ENCODE measurements at regions not wholly inside any gene's neighbourhood (a gene's known extent, or its start where the extent isn't known, plus 50 kb on each side); places are given as distances from the start of the nearest gene placed in this dataset.

DNA sequence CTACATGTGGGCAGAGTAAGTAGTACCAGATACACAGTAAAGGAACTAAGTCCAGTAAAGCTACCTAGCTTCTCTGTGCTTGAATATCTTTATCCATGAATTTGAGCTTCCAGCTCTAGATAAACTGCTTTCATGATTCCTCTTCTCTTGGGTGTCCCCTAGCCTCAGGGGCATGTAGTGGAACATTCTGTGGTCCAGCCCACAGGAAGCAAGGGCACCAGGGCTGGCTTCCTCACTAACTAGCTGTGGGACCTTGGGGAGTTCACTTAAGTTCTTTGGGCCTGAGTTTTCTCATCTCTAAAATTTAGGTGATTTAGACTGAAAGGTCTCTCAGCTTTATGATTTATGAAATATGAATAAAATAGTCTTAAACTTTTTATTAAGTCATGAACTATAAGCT lies 185.7 kb downstream of the KATNAL1 start:
- H3K79me2 ChIP-seq (ENCODE audit: control insufficient read depth, insufficient read depth, low read length) = no peaks in the 10 kb centered on the region
- H3K9me1 ChIP-seq (replicated peaks; ENCODE audit: control insufficient read depth, extremely low read depth, insufficient read depth, low read length) = no peaks in the 10 kb centered on the region
- no peaks in the 10 kb centered on the region for H3K9me3 ChIP-seq (replicated peaks; ENCODE audit: control insufficient read depth, insufficient read depth, low read length)
- intact Hi-C loops (cut with micrococcal nuclease) (no loop called here), dilution Hi-C loops (cut with MboI; ENCODE audit: extremely low pct_ligation_motif_present, low sequenced_read_pairs) (no loop called here)
- H3K9ac ChIP-seq (replicated peaks; ENCODE audit: extremely low read depth, insufficient read depth, low read length) = no peak overlapping the region
- POLR2A ChIA-PET = no interaction called here
- H3K27ac ChIP-seq (ENCODE audit: insufficient read depth, low read depth, low read length) = no peak overlapping the region
- no peaks in the 10 kb centered on the region for H3K4me1 ChIP-seq (ENCODE audit: control insufficient read depth, extremely low read depth, insufficient read depth, low read length)
- H3K4me3 ChIP-seq (replicated peaks in 1 of 3; ENCODE audit: insufficient read depth in 1 of 3, low read depth in 1 of 3, low read length in 3 of 3) = no peak overlapping the region
- FAIRE-seq (no peak), DNase-seq (ENCODE audit: low read depth, low spot score) (no peak)
- H2AFZ ChIP-seq (ENCODE audit: low read depth, low read length) = no peak overlapping the region
- CTCF ChIA-PET = interaction anchor here (1.2 to 4.3 kb wide), 3 partner anchors 9 to 350 kb away, joined by 5 to 42 read pairs (median 8); no protein-coding TSS in a partner anchor
- no peak overlapping the region for H3K4me2 ChIP-seq (ENCODE audit: insufficient read depth, low read length)
- no peak for TF ChIP-seq JUN (IDR thresholded peaks at IDR 0.05; ENCODE audit: borderline replicate concordance, insufficient read depth, insufficient read length, low read depth)
- TF ChIP-seq EZH2 (IDR thresholded peaks at IDR 0.05; ENCODE audit: borderline replicate concordance, low read depth, low read length, severe bottlenecking) = no peak
- no peak for TF ChIP-seq GATA2 (IDR thresholded peaks at IDR 0.05; ENCODE audit: insufficient read depth, insufficient read length, low read depth, low read length)
- TF ChIP-seq, protein P1, sequence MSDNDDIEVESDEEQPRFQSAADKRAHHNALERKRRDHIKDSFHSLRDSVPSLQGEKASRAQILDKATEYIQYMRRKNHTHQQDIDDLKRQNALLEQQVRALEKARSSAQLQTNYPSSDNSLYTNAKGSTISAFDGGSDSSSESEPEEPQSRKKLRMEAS (IDR thresholded peaks at IDR 0.05; ENCODE audit: insufficient read depth, insufficient read length) = no peak
- no peak for TF ChIP-seq FOS (IDR thresholded peaks at IDR 0.05; ENCODE audit: borderline replicate concordance, insufficient read depth, low read length)
- TF ChIP-seq POLR2A (IDR thresholded peaks at IDR 0.05; ENCODE audit: low read depth, low read length) = no peak
- TF ChIP-seq, protein P2, sequence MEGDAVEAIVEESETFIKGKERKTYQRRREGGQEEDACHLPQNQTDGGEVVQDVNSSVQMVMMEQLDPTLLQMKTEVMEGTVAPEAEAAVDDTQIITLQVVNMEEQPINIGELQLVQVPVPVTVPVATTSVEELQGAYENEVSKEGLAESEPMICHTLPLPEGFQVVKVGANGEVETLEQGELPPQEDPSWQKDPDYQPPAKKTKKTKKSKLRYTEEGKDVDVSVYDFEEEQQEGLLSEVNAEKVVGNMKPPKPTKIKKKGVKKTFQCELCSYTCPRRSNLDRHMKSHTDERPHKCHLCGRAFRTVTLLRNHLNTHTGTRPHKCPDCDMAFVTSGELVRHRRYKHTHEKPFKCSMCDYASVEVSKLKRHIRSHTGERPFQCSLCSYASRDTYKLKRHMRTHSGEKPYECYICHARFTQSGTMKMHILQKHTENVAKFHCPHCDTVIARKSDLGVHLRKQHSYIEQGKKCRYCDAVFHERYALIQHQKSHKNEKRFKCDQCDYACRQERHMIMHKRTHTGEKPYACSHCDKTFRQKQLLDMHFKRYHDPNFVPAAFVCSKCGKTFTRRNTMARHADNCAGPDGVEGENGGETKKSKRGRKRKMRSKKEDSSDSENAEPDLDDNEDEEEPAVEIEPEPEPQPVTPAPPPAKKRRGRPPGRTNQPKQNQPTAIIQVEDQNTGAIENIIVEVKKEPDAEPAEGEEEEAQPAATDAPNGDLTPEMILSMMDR (IDR thresholded peaks at IDR 0.05; ENCODE audit: extremely low read depth in 1 of 2, insufficient read depth in 1 of 2, low read depth in 1 of 2, low read length in 2 of 2) = no peak
- no peak for TF ChIP-seq POLR2AphosphoS5 (IDR thresholded peaks at IDR 0.05; ENCODE audit: insufficient read depth, low read depth, low read length)
- no peak for TF ChIP-seq MYC (IDR thresholded peaks at IDR 0.05; ENCODE audit: low read depth, low read length)
- H3K36me3 ChIP-seq (ENCODE audit: control insufficient read depth in 2 of 2, extremely low read depth in 1 of 2, insufficient read depth in 2 of 2, low read length in 2 of 2) = no peaks in the 10 kb centered on the region
- H4K20me1 ChIP-seq (replicated peaks; ENCODE audit: control insufficient read depth, extremely low read depth, insufficient read depth, low read length) = no peaks in the 10 kb centered on the region
- BruUV-seq (replicated peaks) = no TSS peak
- H3K27me3 ChIP-seq (ENCODE audit: control insufficient read depth in 2 of 2, insufficient read depth in 2 of 2, low read length in 2 of 2) = peaks cover 35 to 51% of the 10 kb centered on the region in 2 experiments
